ENCODE measurements at regions not wholly inside any gene's neighbourhood (a gene's known extent, or its start where the extent isn't known, plus 50 kb on each side); places are given as distances from the start of the nearest gene placed in this dataset.

GRCh38 chr14:94853920-94854319 lies 84.0 kb upstream of the GSC start:
- no peaks in the 10 kb centered on the region for H3K36me3 ChIP-seq (ENCODE audit: low read depth)
- intact Hi-C loops (cut with DNase I, micrococcal nuclease): no loop called here
- ATAC-seq (no peak), DNase-seq (no peak)
- H3K4me3 ChIP-seq: no peak overlapping the region
- no peak for TF ChIP-seq CTCF (IDR thresholded peaks at IDR 0.05)
- no peaks in the 10 kb centered on the region for H3K4me1 ChIP-seq (ENCODE audit: low read depth)
- H3K9me3 ChIP-seq: no peaks in the 10 kb centered on the region

- peak in 2 of 3 donors; percentile 48 to 72 for DNase-seq
- Histone ChIP-seq H3K9me3 (no peaks in the 10 kb centered on the region), H3K4me3 (no peak overlapping the region), H3K4me1 (ENCODE audit: low read depth) (no peaks in the 10 kb centered on the region), H3K36me3 (ENCODE audit: low read depth) (no peaks in the 10 kb centered on the region)
- intact Hi-C loops (cut with DNase I, micrococcal nuclease): no loop called here
- peak; percentile 77 for ATAC-seq
- TF ChIP-seq CTCF (IDR thresholded peaks at IDR 0.05): no peak
Observed at GRCh38 chr14:94850309-94851211, 80.6 kb upstream of the GSC start.

GRCh38 chr14:94844593-94845152 lies 74.8 kb upstream of the GSC start:
- Histone ChIP-seq H3K4me1 (ENCODE audit: low read depth) (no peaks in the 10 kb centered on the region), H3K36me3 (ENCODE audit: low read depth) (no peaks in the 10 kb centered on the region), H3K9me3 (no peaks in the 10 kb centered on the region), H3K4me3 (no peak overlapping the region)
- DNase-seq (no peak), ATAC-seq (no peak)
- intact Hi-C loops (cut with DNase I, micrococcal nuclease): no loop called here
- no peak for TF ChIP-seq CTCF (IDR thresholded peaks at IDR 0.05)

GRCh38 chr14:94840467-94840866 lies 70.6 kb upstream of the GSC start:
- DNase-seq: no peak
- intact Hi-C loops (cut with DNase I, micrococcal nuclease): no loop called here
- Histone ChIP-seq H3K36me3 (ENCODE audit: low read depth) (no peaks in the 10 kb centered on the region), H3K4me1 (ENCODE audit: low read depth) (no peaks in the 10 kb centered on the region), H3K4me3 (no peak overlapping the region), H3K9me3 (no peaks in the 10 kb centered on the region)
- no peak for ATAC-seq
- no peak for TF ChIP-seq CTCF (IDR thresholded peaks at IDR 0.05)

- no peak for ATAC-seq
- intact Hi-C loops (cut with DNase I, micrococcal nuclease): no loop called here
Observed at GRCh38 chr14:94839348-94839747, 69.4 kb upstream of the GSC start.

More at GRCh38 chr14:94839348-94839747, 69.4 kb upstream of the GSC start:
- H3K9me3 ChIP-seq: no peaks in the 10 kb centered on the region
- H3K36me3 ChIP-seq (ENCODE audit: low read depth): no peaks in the 10 kb centered on the region
- no peak for TF ChIP-seq CTCF (IDR thresholded peaks at IDR 0.05)
- no peaks in the 10 kb centered on the region for H3K4me1 ChIP-seq (ENCODE audit: low read depth)
- H3K4me3 ChIP-seq: no peak overlapping the region
- DNase-seq: no peak
